HG03432 (cell line): ENCODE measurements at regions not wholly inside any gene's neighbourhood (a gene's known extent, or its start where the extent isn't known, plus 50 kb on each side); places are given as distances from the start of the nearest gene placed in this dataset.
"Not testable (repeated sequence)": the region's sequence is repeated elsewhere in the genome, so short reads cannot be mapped to it uniquely, and the experiment has no call there.

ENCODE experiments used
- ATAC-seq: cut with Tn5 transposase; IDR thresholded peaks from one replicate; pipeline ENCODE4 v1.9.1; 2021; ENCODE audit warnings: mild to moderate bottlenecking, moderate library complexity; ENCODE audit not compliant: unreplicated experiment

DNA sequence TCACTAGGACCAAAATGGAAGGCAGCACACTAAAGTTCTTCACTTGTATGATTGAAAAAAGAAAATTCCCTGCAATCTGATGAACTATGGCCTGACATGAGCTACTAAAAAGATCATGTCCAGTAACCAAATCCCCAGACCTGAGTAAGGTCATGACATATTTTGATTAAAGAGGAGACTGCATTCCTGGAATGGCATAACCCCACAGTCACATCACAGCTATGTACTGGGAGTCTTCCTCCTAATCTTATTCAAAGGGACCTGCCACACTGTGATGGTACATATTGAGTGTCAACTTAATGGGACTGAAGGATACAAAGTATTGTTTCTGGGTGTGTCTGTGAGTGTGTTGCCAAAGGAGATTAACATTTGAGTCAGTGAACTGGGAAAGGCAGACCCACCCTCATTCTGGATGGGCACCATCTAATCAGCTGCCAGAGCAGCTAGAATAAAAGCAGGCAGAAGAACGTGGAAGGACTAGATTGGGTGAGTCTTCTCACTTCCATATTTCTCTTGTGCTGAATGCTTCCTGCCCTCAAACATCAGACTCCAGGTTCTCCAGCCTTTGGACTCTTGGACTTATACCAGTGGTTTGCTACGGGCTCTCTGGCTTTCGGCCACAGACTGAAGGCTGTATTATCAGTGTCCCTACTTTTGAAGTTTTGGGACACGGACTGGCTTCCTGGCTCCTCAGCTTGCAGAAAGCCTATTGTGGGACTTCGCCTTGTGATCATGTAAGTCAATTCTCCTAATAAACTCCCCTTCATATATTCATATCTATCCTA is 345.0 kb downstream of the TMEM38B start:
- ATAC-seq: no peak

GRCh38 chr9:106041920-106042319 is 347.6 kb downstream of the TMEM38B start:
- ATAC-seq: not testable (repeated sequence)

GRCh38 chr9:106051545-106051944 is 357.2 kb downstream of the TMEM38B start:
- no peak for ATAC-seq

DNA sequence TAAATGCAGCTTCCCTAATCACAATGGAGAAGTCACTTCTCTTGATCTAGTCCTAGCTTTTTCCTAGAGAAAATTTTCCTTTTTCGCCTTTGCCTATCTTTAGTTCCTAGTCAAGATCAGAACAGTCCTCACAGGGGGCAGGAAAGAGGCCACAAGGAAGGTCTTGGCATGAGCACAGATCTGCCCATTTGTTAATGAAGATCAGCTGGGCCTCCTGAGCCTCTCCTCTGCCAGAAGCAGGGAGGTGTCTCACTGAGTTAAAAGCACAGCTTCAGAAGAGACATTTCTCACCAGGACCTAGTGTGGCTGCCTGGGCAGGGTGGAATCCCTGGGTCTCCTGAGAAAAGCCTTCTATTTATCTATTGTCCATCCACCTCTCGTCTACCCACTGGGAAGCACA is 357.8 kb downstream of the TMEM38B start:
- ATAC-seq: no peak

DNA sequence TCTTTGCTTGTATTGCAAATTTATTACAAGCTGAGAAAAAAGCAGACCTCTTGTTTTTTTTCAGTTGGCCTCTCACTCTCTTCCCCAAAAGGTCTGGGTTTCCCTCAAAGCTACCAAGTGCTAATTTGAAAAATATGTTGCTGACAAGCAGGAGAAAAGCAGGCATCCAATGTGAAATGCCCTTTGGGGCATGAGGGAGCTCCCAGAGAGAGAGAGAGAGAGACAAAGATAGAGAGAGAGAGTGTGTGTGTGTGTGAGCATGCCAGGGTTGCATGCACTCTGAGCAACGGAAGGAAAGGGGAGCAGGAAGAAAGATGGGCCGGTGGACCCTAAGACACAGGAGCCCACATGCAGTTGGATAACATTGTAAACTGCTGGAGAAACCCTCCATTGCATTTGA is 358.4 kb downstream of the TMEM38B start:
- no peak for ATAC-seq

DNA sequence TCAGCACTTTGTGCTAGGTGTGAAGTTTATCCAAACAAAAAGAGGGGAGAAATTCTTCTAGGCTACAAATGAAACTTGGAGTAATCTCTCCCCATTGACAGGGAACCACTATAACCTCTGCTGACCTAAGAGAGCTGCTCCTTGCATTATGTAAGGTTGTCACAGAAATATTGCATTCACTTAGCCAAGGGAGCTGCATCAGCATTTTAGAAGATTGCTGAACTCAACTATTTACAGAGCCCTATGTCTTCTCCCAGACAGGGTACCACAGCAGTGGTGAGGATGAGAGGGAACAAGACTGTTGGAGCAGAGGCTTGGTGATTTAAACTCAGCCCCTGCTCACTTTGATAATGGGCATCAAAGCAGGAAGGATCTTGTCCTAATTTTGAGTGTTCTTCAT is 362.0 kb downstream of the TMEM38B start:
- ATAC-seq: no peak

GRCh38 chr9:106058460-106058859 is 364.1 kb downstream of the TMEM38B start:
- no peak for ATAC-seq

GRCh38 chr9:106059886-106060285 is 365.5 kb downstream of the TMEM38B start:
- no peak for ATAC-seq

DNA sequence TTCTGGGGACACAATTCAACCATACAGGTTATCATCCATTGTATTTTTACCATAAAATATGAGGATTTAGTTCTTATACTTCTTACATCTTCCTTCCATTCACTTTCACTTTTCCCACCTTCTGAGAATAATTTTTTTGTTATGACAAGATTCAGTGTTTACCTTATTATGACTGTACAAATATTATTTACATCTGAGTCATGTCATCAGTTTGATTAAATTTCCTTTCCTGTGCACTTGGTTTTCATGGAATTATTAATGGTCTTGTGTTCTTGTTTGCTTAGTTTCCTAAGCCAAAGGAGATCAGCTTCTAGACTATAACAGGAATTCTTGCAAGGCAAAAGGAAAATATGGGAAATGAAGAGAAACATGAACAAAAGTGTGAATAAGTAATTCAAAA is 366.5 kb downstream of the TMEM38B start:
- ATAC-seq: no peak

DNA sequence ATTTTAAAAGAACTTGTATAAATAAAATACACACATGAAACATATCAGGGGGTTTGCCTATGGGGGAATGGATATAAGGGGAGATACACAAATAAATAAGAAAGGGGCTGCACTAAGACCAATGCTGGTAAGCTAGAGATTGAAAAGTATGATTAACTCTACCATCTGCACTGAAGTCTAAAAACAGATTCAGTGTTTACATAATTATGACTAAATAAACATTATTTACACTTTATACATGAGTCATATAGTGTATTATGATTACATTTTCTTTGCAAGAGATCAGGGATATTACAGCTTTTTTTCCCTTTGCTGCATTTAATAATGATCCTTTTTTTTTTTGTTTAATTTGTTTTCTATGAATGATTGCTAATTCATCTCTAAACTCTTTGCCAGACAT is 367.9 kb downstream of the TMEM38B start:
- no peak for ATAC-seq

DNA sequence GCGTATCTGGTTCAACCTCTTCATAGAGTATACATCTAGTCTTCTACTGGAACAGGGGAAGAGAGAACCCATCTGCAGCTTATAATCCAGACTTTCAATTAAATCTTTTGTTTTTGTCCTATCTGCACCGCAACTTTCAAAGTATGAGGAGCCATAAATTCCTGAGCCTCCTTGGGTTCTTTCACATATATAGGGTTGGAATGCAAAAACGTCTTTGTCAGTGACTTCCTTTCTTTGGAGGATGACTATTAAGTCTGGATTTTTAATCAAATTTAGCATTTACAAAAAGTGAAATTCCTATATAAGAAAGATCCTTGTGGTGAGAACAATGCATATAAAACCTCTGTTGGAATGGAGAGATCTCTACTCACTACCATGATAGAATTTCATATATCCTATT is 370.8 kb downstream of the TMEM38B start:
- ATAC-seq: no peak

GRCh38 chr9:106065579-106066214 is 371.4 kb downstream of the TMEM38B start:
- no peak for ATAC-seq

DNA sequence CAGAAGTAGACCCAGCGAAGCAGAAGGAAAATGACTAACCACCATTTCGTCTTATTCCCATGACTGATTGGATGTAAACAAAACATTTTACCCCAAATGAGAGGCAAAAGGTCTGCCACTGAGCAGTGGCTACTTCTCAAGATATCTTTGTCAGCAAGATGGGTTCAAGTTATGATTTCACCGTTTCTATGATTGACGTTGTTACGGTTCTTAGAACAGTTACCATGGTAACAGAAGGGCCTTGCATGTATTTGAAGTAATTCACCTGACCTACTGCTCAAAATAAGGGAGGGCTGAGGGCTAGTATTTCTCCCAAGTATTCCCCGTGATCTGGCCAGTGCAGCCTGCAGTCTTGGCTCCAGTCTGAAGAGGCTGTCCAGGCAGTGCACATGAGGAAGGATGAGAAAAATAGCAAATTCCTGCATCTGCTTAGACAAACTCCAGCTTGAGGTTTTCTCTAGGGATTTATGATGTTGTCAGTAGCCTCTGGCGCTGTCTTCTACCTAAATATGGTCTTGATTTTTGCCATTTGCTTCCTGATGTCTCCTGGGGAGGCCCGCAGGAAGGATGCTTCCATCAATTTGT is 372.7 kb downstream of the TMEM38B start:
- ATAC-seq: no peak

- no peak for ATAC-seq
These were observed 374.9 kb downstream of the TMEM38B start for GRCh38 chr9:106069241-106069640.

- no peak for ATAC-seq
These were observed 378.1 kb downstream of the TMEM38B start for GRCh38 chr9:106072421-106072820.

DNA sequence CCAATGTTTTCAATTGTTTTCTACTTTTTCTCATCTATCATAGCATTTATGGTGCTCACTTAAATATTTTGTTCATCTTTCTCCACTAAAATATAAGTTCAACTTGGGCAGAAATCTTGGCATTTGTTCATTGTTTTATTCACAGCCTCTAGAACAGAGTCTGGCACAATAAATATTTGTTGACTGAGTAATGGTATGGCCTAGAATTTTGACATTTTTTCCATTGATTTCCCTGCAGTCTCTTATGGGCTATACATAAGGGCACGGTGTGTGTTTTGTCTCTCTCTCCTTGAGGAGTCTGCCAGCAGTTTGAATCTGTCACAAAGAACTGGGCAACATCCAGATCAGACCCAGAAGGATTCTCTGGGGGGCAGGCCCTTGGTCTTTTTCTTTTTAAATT is 379.7 kb downstream of the TMEM38B start:
- ATAC-seq: no peak

- no peak for ATAC-seq
These were observed 381.1 kb downstream of the TMEM38B start for GRCh38 chr9:106075236-106075959.

DNA sequence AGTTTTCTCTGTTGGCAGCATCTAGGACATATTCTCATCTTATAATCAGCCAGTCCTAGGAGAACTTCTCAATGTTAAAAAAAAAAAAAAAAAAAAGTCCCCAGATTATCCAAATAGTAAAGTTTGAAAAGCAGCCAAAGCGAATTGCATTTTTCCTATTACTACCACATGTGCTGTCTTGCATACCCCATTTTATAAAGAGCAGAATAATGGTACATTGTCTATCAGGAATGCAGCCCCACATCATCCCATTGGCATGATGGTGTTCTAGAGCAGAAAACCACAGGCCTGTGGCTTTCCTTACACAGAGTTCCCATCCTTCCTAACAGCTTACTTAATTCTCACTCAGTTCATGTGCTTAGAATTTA is 381.6 kb downstream of the TMEM38B start:
- no peak for ATAC-seq

DNA sequence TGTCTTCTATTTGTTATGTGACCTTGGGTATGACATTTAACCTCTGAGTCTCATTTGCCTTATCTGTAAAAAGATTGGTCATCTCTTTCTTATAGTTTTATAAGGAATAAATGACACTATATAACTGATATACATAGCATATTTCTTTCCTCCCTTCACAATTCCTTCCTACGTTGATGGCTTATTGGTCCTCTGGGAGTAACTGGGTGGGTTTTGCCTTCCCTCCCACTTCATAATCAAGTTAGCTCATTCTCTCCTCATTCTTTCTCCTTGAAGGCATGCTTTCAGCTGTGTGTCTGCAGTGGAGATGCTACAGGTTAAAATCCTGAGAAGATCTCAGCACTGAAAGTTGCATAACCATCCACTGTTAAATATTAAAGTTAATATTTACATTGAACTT is 382.4 kb downstream of the TMEM38B start:
- ATAC-seq: no peak

GRCh38 chr9:106077731-106078130 is 383.4 kb downstream of the TMEM38B start:
- no peak for ATAC-seq

GRCh38 chr9:106082621-106083020 is 388.3 kb downstream of the TMEM38B start:
- ATAC-seq: no peak

DNA sequence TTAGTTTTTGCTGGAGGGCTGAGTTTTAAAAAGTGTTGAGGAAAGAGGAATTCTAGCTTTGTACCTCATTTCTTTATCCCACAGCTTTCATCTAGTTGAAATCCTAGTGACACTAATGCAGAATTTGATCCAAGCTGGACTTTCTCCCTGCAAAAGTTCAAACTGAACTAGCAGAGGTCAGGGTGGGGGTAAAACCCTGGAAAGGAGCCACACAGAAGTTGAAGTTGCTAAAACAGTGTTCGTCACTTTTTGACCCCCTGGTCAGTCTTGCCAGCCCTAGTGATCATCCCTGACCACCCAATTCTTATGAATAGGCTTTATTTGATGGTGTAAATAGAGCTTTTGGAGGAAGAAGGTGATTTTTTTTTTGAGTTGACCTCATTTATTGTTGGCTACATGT is 390.4 kb downstream of the TMEM38B start:
- ATAC-seq: no peak
